Erythroblast (primary cell): ENCODE measurements at regions not wholly inside any gene's neighbourhood (a gene's known extent, or its start where the extent isn't known, plus 50 kb on each side); places are given as distances from the start of the nearest gene placed in this dataset.

Experiments used
- GATA1 ChIP-seq: IDR thresholded peaks from 2 replicates; pipeline ENCODE4 v1.6.1; 2011; ENCODE audit warnings: low read depth, mild to moderate bottlenecking, control low read depth, low read length, moderate library complexity
- POLR2A ChIP-seq: IDR thresholded peaks from 2 replicates; pipeline ENCODE4 v1.6.1; 2011; ENCODE audit warnings: mild to moderate bottlenecking, low read length

DNA sequence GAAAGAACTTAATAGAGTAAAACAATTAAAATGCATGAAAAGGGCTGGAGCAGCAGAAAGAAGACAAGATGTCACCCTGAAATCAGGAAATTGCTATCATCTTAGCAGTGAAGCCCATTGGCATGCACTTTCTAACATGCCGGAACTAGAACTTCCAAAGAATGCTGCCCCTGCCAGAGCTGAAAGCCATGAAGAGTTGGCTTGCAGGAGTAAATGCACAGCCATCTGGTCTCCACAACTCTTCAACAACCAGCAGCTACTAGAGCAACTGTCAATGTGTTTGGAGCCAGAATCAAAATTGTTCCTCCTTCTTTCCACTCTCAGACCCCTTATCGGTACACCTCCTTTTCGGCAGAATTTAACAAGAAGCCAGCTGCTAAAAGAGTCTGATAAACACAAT lies 414.1 kb downstream of the KCNH5 start:
- TF ChIP-seq POLR2A: no peak
- no peak for TF ChIP-seq GATA1
